ENCODE measurements at regions not wholly inside any gene's neighbourhood (a gene's known extent, or its start where the extent isn't known, plus 50 kb on each side); places are given as distances from the start of the nearest gene placed in this dataset.

DNA sequence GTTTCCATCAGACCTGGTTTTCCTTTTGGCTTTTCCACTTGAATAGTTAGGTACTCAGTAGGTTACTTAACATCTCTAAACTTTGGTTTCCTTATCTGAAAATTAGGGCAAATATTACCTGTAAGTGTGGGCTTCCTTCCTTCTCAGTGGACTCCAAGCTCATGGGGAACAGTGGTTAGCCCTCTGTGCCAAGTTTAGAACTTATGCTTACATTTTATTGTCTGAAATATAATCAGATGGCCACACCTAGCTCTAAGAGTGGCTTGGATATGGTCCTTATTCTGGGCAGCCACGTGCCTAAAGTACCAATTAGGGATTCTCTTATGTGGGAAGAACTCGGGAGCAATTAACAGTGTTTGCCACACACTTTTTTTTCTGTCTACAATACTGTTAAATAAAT lies 133.9 kb downstream of the UCHL1 start:
- Mint-ChIP-seq H3K36me3 (ENCODE audit: low read depth) (no peaks in the 10 kb centered on the region), H3K4me3 (no peak overlapping the region), H3K9me3 (no peaks in the 10 kb centered on the region), H3K4me1 (ENCODE audit: low read depth) (no peaks in the 10 kb centered on the region), H3K27me3 (no peaks in the 10 kb centered on the region), H3K27ac (no peak overlapping the region)
- no peak for DNase-seq

DNA sequence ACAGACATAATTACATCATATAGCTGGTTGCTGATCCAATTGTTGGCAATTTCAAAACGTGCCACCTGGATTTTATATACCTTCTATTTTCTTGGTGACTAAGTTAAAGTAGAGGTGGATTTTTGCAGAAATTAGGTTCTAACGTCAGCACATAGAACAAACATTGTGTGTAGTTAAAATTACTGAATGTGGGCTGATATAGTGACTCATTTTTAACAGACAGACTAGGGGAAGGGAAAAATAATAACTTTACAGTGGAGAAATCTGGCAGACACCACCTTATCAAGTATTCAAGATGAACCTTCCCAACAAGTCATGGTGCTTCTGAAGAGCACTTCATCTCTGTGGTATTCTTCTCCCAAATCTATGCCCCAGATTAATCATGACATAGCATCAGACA lies 134.5 kb downstream of the UCHL1 start:
- Mint-ChIP-seq H3K27me3 (no peaks in the 10 kb centered on the region), H3K4me3 (no peak overlapping the region), H3K36me3 (ENCODE audit: low read depth) (no peaks in the 10 kb centered on the region), H3K4me1 (ENCODE audit: low read depth) (no peaks in the 10 kb centered on the region), H3K9me3 (no peaks in the 10 kb centered on the region), H3K27ac (no peak overlapping the region)
- DNase-seq = no peak

DNA sequence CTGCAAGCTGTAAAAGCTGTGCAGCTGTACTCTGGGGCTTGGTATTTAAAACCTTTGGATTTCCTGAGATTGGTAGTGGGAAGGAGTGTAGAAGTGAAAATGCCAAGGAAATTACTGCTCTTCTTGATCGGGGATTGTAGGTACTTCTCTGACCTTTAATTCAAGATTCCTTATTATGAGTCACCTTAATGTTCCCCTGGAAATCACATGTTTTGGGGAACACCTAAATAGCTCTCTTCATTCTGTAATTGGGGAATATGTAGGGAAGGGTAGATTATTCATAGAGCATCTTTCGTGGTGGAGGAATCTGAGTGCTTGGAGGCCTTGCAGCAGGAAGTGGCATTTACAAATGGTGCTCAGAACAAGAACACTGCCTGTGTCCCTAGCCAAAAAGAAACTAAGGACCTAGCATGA lies 137.8 kb downstream of the UCHL1 start:
- H3K27ac Mint-ChIP-seq = no peak overlapping the region
- DNase-seq = no peak
- H3K9me3 Mint-ChIP-seq = no peaks in the 10 kb centered on the region
- H3K27me3 Mint-ChIP-seq = no peaks in the 10 kb centered on the region
- H3K4me1 Mint-ChIP-seq (ENCODE audit: low read depth) = no peaks in the 10 kb centered on the region
- H3K36me3 Mint-ChIP-seq (ENCODE audit: low read depth) = no peaks in the 10 kb centered on the region
- H3K4me3 Mint-ChIP-seq = no peak overlapping the region

DNA sequence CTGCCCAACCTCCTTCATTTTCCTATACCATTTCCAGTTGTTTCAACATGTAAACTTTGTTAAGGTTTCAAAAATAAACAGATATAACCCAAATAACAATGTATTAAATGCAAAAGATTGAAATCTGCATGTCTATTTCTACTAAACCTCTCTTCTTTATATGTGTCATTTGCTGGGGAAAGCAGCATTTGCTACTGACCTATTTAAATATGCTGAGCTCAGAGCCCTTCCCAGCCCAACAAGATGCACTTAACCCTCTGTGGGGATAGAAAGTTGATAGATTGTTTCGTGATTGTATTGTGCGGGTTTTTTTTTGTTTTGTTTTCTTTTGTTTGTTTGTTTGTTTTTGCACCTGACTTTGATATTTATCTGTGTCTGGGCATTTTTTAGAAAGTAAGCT lies 139.5 kb downstream of the UCHL1 start:
- no peaks in the 10 kb centered on the region for H3K36me3 Mint-ChIP-seq (ENCODE audit: low read depth)
- no peaks in the 10 kb centered on the region for H3K9me3 Mint-ChIP-seq
- no peak overlapping the region for H3K4me3 Mint-ChIP-seq
- no peaks in the 10 kb centered on the region for H3K4me1 Mint-ChIP-seq (ENCODE audit: low read depth)
- no peak overlapping the region for H3K27ac Mint-ChIP-seq
- H3K27me3 Mint-ChIP-seq = no peaks in the 10 kb centered on the region
- DNase-seq = no peak

DNA sequence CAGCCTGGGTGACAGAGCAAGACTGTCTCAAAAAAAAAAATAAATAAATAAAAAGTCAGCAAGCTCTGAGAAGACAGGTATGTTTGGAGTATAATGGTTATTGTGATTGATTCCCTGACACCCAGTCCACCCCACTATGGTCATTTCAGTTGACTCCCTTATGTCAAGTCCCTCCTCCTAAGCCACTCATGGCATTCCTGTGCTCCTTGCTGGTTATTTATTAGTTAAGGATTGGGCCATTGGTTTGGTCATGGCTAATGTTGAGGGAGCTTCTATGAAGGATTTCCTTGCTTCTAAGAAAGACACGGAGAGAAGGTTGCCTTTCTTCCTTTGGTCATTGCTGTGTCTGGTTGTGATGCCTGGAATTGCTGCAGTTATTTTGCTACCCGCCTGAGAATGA lies 140.1 kb downstream of the UCHL1 start:
- H3K4me1 Mint-ChIP-seq (ENCODE audit: low read depth) = no peaks in the 10 kb centered on the region
- H3K36me3 Mint-ChIP-seq (ENCODE audit: low read depth) = no peaks in the 10 kb centered on the region
- DNase-seq = no peak
- H3K27me3 Mint-ChIP-seq = no peaks in the 10 kb centered on the region
- H3K4me3 Mint-ChIP-seq = no peak overlapping the region
- H3K9me3 Mint-ChIP-seq = no peaks in the 10 kb centered on the region
- H3K27ac Mint-ChIP-seq = no peak overlapping the region

DNA sequence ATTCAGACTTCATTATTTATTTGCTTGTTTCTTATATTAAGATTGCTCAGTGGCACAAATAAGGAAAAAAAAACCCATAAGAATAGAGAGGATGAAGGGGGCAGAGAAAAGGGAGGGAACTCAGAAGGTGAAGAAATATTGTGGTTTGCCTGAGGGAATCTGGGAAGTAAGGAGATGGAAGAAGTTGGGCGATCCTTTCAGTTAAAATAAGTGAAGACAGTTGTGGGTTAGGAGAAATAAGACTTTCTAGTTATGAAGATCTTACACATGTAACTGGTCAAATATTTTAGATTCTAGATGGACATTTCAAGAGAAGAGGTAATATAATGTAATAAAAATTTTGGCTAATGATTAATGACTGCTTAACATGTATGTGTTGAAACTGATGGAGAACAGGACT lies 138.7 kb upstream of the LIMCH1 start:
- no peaks in the 10 kb centered on the region for H3K4me1 Mint-ChIP-seq (ENCODE audit: low read depth)
- no peaks in the 10 kb centered on the region for H3K36me3 Mint-ChIP-seq (ENCODE audit: low read depth)
- H3K4me3 Mint-ChIP-seq = no peak overlapping the region
- H3K9me3 Mint-ChIP-seq = peaks cover 2% of the 10 kb centered on the region
- H3K27ac Mint-ChIP-seq = no peak overlapping the region
- DNase-seq = no peak
- H3K27me3 Mint-ChIP-seq = peaks cover 2% of the 10 kb centered on the region

DNA sequence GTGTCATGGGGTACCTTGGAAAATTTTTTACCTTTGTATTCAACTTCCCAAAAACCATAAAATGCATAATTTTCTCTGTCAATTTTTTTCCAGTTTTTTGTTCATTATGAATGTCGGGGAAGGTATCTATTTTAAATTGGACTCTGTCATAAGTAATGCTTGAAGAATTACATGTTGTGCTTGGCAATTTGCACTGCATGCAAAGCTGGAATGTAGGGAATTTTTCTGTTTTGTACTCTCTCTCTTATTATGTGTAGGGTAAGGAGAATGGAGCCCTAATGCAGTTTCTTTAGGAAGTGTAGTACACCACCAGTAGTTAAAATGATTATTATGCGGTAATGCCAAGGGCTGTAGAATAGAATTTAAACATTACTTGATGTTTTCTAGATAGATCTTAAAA lies 137.7 kb upstream of the LIMCH1 start:
- H3K27me3 Mint-ChIP-seq = peaks cover 2% of the 10 kb centered on the region
- peaks cover 2% of the 10 kb centered on the region for H3K9me3 Mint-ChIP-seq
- no peaks in the 10 kb centered on the region for H3K36me3 Mint-ChIP-seq (ENCODE audit: low read depth)
- H3K4me1 Mint-ChIP-seq (ENCODE audit: low read depth) = no peaks in the 10 kb centered on the region
- H3K27ac Mint-ChIP-seq = no peak overlapping the region
- H3K4me3 Mint-ChIP-seq = no peak overlapping the region
- DNase-seq = no peak

DNA sequence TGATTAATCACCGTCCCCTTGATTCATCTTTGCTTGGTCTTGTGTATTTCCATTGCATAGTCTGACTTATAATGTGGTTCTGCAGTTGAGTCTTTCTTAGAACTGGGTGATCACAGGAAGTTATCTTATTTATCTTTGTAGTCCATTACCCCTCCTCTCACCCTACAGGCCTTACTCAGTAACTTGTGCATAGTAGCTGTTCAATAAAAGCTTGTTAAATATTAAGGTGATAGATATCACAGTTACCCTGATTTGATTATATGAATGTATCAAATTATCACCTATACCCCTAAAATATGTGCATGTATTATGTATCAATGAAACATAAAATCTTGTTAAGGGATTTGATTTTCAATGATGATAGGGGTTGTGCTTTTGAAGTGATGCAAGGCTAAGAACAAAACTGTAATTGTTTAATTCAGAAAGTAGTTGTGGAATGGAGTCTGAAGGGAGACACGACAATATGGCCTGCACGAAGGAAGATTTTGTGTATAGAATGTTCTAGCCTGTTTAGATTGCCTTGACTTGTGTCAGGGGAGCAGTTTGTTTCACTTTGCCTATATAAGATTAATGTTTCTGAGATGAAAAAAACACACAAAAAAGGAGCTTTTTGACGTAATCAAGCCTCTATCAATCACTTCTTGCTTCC lies 132.4 kb upstream of the LIMCH1 start:
- no peak for DNase-seq
- peaks cover 2% of the 10 kb centered on the region for H3K27me3 Mint-ChIP-seq
- H3K36me3 Mint-ChIP-seq (ENCODE audit: low read depth) = no peaks in the 10 kb centered on the region
- no peak overlapping the region for H3K27ac Mint-ChIP-seq
- H3K4me1 Mint-ChIP-seq (ENCODE audit: low read depth) = no peaks in the 10 kb centered on the region
- H3K4me3 Mint-ChIP-seq = no peak overlapping the region
- peaks cover 2% of the 10 kb centered on the region for H3K9me3 Mint-ChIP-seq

DNA sequence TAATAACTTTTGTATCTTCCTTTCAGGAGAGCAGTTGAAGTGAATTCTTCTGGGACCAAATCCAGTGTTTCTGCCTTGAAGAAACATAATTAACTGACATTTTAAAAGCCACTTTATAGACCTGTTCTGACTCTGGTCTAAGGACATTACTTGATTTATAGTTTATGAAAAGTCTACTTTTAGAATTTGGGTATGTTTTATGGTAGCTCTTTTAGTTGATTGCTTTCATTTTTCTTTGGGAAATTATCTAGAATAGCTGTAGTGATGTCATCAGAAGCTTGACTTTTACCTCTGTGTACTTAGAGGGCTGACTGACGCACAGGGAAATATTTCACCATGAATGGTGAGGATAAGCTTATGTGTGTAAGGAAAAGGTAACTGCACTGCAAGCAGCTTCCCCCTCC lies 131.8 kb upstream of the LIMCH1 start:
- no peaks in the 10 kb centered on the region for H3K4me1 Mint-ChIP-seq (ENCODE audit: low read depth)

DNA sequence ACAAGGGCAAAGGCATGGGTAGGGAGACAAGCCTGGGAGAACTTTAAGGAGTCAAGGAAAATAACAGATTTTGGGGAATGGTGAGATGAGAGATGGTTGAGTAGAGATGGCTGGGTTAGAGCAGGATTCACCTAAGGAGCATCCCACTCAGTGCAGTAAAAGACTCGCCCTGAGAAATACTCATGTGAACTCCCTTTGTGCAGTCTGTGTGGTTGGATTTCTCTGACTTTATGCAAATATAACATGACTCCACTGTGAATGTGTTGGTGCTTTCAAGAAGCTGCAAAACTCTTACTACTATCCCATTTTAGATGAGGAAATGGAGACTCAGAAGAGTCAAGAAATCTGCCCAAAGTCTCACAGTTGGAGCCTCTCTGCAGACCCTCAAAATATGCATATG lies 129.8 kb upstream of the LIMCH1 start:
- Mint-ChIP-seq H3K27me3 (peaks cover 5% of the 10 kb centered on the region), H3K27ac (no peak overlapping the region), H3K9me3 (peaks cover 2% of the 10 kb centered on the region), H3K4me3 (no peak overlapping the region), H3K4me1 (ENCODE audit: low read depth) (no peaks in the 10 kb centered on the region), H3K36me3 (ENCODE audit: low read depth) (no peaks in the 10 kb centered on the region)
- no peak for DNase-seq

More for the DNA sequence above, 131.8 kb upstream of the LIMCH1 start:
- Mint-ChIP-seq H3K27ac (no peak overlapping the region), H3K27me3 (peaks cover 5% of the 10 kb centered on the region), H3K36me3 (ENCODE audit: low read depth) (no peaks in the 10 kb centered on the region), H3K4me3 (no peak overlapping the region), H3K9me3 (peaks cover 2% of the 10 kb centered on the region)
- no peak for DNase-seq

DNA sequence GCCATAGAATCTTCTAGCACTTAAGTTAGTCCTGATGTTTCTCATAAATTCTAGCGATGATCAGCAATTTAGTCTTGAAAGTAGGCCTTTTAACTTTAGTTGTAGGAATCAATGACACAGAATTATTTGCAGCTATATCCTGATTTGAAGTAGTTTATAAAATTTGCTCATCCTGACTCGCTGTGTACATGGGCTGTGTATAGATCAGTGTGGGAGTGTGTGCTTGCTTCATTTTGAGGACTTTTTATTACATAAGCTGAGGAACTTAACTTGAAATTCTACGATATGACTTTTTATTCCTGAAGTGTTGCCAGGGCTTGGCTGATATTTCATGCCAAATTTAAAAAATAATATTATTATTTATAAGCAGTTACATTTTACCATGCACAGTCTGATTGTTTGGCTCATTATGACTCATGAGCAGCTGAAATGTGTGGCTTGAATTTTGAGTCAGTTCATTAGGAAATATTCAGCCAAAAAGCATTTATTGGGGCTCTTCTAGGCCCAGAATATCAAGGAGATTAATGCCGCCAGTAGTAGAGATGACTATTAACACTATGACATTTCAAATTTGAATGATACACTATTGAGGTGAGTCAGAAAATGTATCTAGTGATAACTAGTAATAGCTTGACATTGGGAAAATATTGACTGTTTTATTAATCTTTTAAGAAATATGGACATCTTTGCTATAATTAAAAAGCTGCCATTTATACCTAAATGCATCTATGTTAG lies 128.9 kb upstream of the LIMCH1 start:
- DNase-seq = no peak
- no peaks in the 10 kb centered on the region for H3K9me3 Mint-ChIP-seq
- H3K4me1 Mint-ChIP-seq (ENCODE audit: low read depth) = peaks cover 2% of the 10 kb centered on the region
- no peak overlapping the region for H3K4me3 Mint-ChIP-seq
- no peak overlapping the region for H3K27ac Mint-ChIP-seq
- H3K27me3 Mint-ChIP-seq = peaks cover 7% of the 10 kb centered on the region
- no peaks in the 10 kb centered on the region for H3K36me3 Mint-ChIP-seq (ENCODE audit: low read depth)

DNA sequence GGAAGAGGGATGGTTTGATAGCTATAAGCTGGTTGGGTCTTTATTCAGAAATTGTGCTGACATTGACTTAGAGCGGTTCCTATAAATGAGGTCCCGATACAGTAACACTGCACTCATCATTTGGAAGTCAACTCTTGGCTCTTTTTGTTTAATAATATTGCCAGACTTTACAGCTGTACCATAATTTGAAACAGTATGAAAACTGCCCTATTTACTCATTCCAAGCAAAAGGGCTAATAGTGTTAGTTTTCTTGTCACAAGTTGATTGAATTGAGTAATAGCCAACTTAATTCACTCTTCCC lies 128.4 kb upstream of the LIMCH1 start:
- no peak overlapping the region for H3K4me3 Mint-ChIP-seq
- DNase-seq = no peak
- peaks cover 2% of the 10 kb centered on the region for H3K4me1 Mint-ChIP-seq (ENCODE audit: low read depth)
- no peaks in the 10 kb centered on the region for H3K36me3 Mint-ChIP-seq (ENCODE audit: low read depth)
- H3K27me3 Mint-ChIP-seq = peaks cover 6% of the 10 kb centered on the region
- no peaks in the 10 kb centered on the region for H3K9me3 Mint-ChIP-seq
- H3K27ac Mint-ChIP-seq = no peak overlapping the region

DNA sequence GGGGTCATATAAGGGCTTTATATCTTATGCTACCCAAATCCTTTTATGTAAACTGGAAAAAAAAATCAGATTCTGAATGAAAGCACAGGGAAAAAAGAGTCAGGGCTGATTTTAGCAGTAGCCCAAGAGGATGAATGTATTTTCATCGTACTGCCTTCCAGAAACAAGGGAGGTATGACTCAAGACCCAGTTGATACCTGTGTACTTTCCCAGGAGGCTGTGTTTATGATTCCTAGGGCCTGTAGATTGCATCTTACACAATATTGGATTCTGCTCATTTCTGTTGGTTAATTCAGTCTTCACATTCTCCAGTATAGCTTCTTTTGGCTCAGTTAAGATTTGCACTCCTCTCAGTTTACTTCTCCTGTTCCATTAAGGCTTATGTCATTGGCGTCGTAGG lies 127.9 kb upstream of the LIMCH1 start:
- H3K27ac Mint-ChIP-seq = no peak overlapping the region
- H3K9me3 Mint-ChIP-seq = no peaks in the 10 kb centered on the region
- H3K4me3 Mint-ChIP-seq = no peak overlapping the region
- no peak for DNase-seq
- H3K27me3 Mint-ChIP-seq = peaks cover 6% of the 10 kb centered on the region
- H3K4me1 Mint-ChIP-seq (ENCODE audit: low read depth) = peaks cover 2% of the 10 kb centered on the region
- H3K36me3 Mint-ChIP-seq (ENCODE audit: low read depth) = no peaks in the 10 kb centered on the region

DNA sequence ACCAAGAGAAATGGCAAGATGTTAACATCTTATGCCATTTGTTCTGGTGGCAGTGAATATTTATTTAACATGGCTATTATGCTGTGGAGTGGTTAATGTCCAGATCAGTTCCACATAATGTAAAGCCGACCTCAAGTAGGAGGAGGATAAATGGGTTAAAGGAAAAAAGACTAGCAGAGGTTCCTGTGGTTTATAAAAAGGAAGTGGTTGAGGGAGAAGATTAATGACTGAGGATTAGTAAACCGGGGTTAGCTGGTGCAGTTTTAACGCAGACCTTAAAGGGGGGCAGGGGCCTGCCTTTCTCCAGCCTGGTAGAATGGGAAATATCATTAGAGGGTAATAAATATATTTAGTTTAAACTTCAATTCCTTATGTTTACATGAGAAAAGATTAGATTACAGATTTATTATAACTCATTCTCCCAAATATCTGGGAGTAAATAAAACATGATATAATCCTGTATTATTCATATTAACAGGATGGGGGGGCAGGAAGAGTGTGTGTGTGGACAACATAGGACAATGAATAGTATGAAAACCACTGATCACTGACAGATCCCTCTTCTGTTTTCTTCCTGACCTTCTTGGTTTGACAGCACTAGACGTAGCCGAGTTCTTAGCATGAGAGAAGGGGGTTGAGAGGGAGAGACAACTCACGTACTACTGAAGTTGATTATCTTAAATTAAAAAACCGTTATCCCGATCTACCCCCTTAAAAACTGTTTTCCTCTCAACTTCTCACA lies 124.1 kb upstream of the LIMCH1 start:
- H3K9me3 Mint-ChIP-seq = no peaks in the 10 kb centered on the region
- H3K4me1 Mint-ChIP-seq (ENCODE audit: low read depth) = peaks cover 2% of the 10 kb centered on the region
- H3K27me3 Mint-ChIP-seq = peaks cover 6% of the 10 kb centered on the region
- no peaks in the 10 kb centered on the region for H3K36me3 Mint-ChIP-seq (ENCODE audit: low read depth)
- no peak overlapping the region for H3K27ac Mint-ChIP-seq
- H3K4me3 Mint-ChIP-seq = no peak overlapping the region
- no peak for DNase-seq

DNA sequence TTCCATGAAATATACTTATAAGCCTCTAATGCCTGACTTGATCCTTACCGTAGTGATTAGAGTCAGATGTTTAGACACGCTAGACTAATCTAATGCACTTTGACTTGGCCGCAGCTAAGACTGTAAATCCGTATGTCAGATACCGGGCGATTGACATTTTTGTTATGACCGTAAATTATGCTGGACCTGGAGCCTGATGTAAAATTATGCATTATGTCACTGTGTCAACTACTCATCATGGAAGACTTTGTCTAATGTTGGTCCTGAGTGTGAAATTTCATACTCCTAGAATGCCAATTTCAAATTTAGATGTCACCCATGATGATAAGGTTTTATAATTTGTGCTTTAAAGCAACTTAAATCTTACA lies 123.6 kb upstream of the LIMCH1 start:
- no peak for DNase-seq
- H3K4me3 Mint-ChIP-seq = no peak overlapping the region
- peaks cover 6% of the 10 kb centered on the region for H3K27me3 Mint-ChIP-seq
- H3K36me3 Mint-ChIP-seq (ENCODE audit: low read depth) = no peaks in the 10 kb centered on the region
- no peak overlapping the region for H3K27ac Mint-ChIP-seq
- H3K4me1 Mint-ChIP-seq (ENCODE audit: low read depth) = peaks cover 2% of the 10 kb centered on the region
- no peaks in the 10 kb centered on the region for H3K9me3 Mint-ChIP-seq
